ENCODE measurements at regions not wholly inside any gene's neighbourhood (a gene's known extent, or its start where the extent isn't known, plus 50 kb on each side); places are given as distances from the start of the nearest gene placed in this dataset.

DNA sequence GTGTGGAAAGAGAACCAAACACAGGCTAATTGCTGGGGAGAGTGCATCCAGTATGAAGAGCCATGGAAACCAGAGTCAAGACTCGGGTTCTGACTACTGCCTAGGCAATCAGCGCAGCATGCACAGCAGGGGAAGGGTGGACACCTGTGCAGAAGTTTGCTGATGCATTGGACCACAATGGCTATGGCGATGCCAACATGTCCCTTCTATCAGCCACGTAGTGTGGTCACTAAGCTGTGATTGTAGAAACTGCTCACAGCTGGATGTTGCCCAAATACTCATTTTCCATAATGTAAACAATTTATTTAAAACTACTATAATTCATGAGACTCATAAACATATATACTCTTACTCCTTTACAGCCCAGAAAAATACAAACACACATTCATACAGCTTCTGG, 1718.2 kb downstream of the EFNB2 start:
- TF ChIP-seq POLR2A (IDR thresholded peaks at IDR 0.05; ENCODE audit: control extremely low read depth in 1 of 2, low read depth in 2 of 2, low read length in 2 of 2) (no peak), BRCA1 (IDR thresholded peaks at IDR 0.05; ENCODE audit: low read depth, low read length) (no peak), CHD2 (IDR thresholded peaks at IDR 0.05; ENCODE audit: low read length) (no peak), ZNF274 (IDR thresholded peaks at IDR 0.05; ENCODE audit: borderline replicate concordance, extremely low read depth, low read length) (no peak), GTF2F1 (IDR thresholded peaks at IDR 0.05; ENCODE audit: borderline replicate concordance, low read depth, low read length) (no peak), SIX5 (IDR thresholded peaks at IDR 0.05; ENCODE audit: low read depth, low read length) (no peak), TAF1 (IDR thresholded peaks at IDR 0.05; ENCODE audit: low read depth, low read length) (no peak), CREB1 (IDR thresholded peaks at IDR 0.05) (no peak), SP4 (IDR thresholded peaks at IDR 0.05; ENCODE audit: low read length) (no peak), EZH2 (IDR thresholded peaks at IDR 0.05; ENCODE audit: low read depth, low read length, severe bottlenecking) (no peak), PHF8 (conservative IDR thresholded peaks at IDR 0.05; ENCODE audit: low read depth, low read length) (no peak)
- TF ChIP-seq, protein P1, sequence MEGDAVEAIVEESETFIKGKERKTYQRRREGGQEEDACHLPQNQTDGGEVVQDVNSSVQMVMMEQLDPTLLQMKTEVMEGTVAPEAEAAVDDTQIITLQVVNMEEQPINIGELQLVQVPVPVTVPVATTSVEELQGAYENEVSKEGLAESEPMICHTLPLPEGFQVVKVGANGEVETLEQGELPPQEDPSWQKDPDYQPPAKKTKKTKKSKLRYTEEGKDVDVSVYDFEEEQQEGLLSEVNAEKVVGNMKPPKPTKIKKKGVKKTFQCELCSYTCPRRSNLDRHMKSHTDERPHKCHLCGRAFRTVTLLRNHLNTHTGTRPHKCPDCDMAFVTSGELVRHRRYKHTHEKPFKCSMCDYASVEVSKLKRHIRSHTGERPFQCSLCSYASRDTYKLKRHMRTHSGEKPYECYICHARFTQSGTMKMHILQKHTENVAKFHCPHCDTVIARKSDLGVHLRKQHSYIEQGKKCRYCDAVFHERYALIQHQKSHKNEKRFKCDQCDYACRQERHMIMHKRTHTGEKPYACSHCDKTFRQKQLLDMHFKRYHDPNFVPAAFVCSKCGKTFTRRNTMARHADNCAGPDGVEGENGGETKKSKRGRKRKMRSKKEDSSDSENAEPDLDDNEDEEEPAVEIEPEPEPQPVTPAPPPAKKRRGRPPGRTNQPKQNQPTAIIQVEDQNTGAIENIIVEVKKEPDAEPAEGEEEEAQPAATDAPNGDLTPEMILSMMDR (IDR thresholded peaks at IDR 0.05; ENCODE audit: control extremely low read depth in 1 of 3, insufficient read depth in 1 of 3, low read depth in 1 of 3, low read length in 3 of 3), result no peak
- TF ChIP-seq, protein P2, sequence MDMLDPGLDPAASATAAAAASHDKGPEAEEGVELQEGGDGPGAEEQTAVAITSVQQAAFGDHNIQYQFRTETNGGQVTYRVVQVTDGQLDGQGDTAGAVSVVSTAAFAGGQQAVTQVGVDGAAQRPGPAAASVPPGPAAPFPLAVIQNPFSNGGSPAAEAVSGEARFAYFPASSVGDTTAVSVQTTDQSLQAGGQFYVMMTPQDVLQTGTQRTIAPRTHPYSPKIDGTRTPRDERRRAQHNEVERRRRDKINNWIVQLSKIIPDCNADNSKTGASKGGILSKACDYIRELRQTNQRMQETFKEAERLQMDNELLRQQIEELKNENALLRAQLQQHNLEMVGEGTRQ (IDR thresholded peaks at IDR 0.05; ENCODE audit: low read length), result no peak
- TF ChIP-seq, protein P3, sequence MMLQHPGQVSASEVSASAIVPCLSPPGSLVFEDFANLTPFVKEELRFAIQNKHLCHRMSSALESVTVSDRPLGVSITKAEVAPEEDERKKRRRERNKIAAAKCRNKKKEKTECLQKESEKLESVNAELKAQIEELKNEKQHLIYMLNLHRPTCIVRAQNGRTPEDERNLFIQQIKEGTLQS (IDR thresholded peaks at IDR 0.05; ENCODE audit: insufficient read depth, low read depth, low read length), result no peak
